ENCODE measurements at regions not wholly inside any gene's neighbourhood (a gene's known extent, or its start where the extent isn't known, plus 50 kb on each side); places are given as distances from the start of the nearest gene placed in this dataset. TPM values are rescaled to one million over a fixed set of nuclear protein-coding genes. Genes with fewer than 3 reads are reported as not detected.

DNA sequence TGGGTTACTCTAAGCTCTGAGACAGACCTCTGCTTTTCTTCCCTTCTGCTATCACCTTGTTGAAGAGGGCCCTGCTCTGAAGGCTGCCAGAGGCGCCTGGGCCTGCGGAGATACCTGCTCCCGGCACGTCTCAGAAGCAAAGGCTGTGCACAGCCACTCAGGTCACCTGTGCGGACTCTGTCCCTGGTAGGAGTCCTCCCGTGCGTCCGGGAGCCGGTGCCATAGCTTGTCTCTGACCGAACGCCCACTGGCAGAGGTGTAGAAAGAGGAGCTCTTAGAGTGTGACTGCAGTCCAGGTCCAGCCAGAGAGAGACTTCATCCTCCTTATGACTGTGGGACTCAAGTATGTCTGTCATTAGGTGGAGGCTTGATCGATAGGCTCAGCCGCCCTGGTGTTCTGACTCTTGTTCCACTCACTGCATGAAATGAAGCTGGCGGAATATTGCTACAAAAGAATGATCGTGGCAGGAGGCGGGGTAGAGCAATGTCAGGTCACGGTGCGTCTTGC is 51.0 kb upstream of the UNC93A start:
- Histone ChIP-seq H3K27me3 (no peaks in the 10 kb centered on the region), H3K4me3 (replicated peaks in 1 of 3) (no peak overlapping the region), H3K9me3 (no peaks in the 10 kb centered on the region), H3K27ac (no peak overlapping the region), H3K36me3 (no peaks in the 10 kb centered on the region), H3K4me1 (no peaks in the 10 kb centered on the region)
- 88 to 96% methylated on average over 12 of the region's 18 CpGs for WGBS, 2 donors
- no peak for DNase-seq
- intact Hi-C loops (cut with DNase I) = no loop called here
- TF ChIP-seq POLR2A (IDR thresholded peaks at IDR 0.05) = no peak
- TF ChIP-seq, protein P1, sequence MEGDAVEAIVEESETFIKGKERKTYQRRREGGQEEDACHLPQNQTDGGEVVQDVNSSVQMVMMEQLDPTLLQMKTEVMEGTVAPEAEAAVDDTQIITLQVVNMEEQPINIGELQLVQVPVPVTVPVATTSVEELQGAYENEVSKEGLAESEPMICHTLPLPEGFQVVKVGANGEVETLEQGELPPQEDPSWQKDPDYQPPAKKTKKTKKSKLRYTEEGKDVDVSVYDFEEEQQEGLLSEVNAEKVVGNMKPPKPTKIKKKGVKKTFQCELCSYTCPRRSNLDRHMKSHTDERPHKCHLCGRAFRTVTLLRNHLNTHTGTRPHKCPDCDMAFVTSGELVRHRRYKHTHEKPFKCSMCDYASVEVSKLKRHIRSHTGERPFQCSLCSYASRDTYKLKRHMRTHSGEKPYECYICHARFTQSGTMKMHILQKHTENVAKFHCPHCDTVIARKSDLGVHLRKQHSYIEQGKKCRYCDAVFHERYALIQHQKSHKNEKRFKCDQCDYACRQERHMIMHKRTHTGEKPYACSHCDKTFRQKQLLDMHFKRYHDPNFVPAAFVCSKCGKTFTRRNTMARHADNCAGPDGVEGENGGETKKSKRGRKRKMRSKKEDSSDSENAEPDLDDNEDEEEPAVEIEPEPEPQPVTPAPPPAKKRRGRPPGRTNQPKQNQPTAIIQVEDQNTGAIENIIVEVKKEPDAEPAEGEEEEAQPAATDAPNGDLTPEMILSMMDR (IDR thresholded peaks at IDR 0.05) = no peak

Small RNAs in the stretch of these regions (small RNA-seq; reads per million reads assigned to genes)
- gene AL353747.1 = not detected

Measured in thyroid gland (tissue), 4 donors.